ENCODE measurements at regions not wholly inside any gene's neighbourhood (a gene's known extent, or its start where the extent isn't known, plus 50 kb on each side); places are given as distances from the start of the nearest gene placed in this dataset.
"Not testable (repeated sequence)": the region's sequence is repeated elsewhere in the genome, so short reads cannot be mapped to it uniquely, and the experiment has no call there.

- no peak for DNase-seq (ENCODE audit: low read depth in 2 of 2)
Observed at GRCh38 chr20:48381353-48382120, 446.3 kb downstream of the PREX1 start.

DNA sequence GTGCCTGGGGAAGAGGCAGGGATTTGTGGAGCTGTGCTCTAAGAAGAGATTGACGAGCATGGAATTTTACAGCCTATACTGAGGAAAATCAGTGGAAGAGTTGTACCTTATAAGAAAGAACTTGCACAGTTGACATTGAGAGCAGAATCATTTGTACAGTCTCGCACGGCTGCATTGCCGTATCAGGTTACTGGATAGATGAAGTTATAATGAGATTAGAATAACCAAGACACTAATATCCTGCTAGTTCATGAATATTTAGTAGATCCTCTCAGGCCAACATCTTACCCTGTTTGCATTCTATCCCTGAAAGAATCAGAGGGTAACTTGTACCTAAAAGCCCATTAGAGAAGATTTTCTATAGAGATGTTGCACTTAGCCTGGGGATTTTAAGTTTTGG lies 447.1 kb downstream of the PREX1 start:
- DNase-seq (ENCODE audit: low read depth in 2 of 2) = no peak

GRCh38 chr20:48378976-48379675 lies 448.7 kb downstream of the PREX1 start:
- no peak for DNase-seq (ENCODE audit: low read depth in 2 of 2)

GRCh38 chr20:48377940-48378339 lies 449.9 kb downstream of the PREX1 start:
- DNase-seq (ENCODE audit: low read depth in 2 of 2) = no peak

GRCh38 chr20:48375804-48376203 lies 452.0 kb downstream of the PREX1 start:
- DNase-seq (ENCODE audit: low read depth in 2 of 2) = no peak

GRCh38 chr20:48374991-48375595 lies 452.7 kb downstream of the PREX1 start:
- DNase-seq (ENCODE audit: low read depth in 2 of 2) = no peak

GRCh38 chr20:48374031-48374907 lies 453.5 kb downstream of the PREX1 start:
- DNase-seq (ENCODE audit: low read depth in 2 of 2) = not testable (repeated sequence)

GRCh38 chr20:48373555-48373934 lies 454.3 kb downstream of the PREX1 start:
- DNase-seq (ENCODE audit: low read depth in 2 of 2) = no peak

GRCh38 chr20:48372851-48373554 lies 454.8 kb downstream of the PREX1 start:
- DNase-seq (ENCODE audit: low read depth in 2 of 2) = not testable (repeated sequence)

DNA sequence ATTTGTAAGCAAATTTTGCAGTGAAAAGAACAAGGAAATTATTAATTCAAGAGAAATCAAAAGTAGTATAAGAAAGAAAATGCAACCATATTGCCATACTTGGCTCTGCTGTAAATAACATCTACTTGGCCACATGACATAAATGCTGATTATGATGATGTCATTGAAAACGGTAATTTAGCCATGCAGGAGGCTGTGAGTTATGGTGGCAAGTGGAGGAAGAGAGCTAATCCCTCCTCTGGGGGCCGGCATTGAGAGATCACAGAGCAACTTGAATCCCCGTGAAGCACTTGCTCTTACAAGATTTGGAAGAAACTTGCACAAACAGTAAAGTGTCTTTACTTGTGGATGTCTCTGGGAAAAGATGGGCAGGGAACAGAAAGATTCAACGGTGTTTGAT lies 456.6 kb downstream of the PREX1 start:
- DNase-seq (ENCODE audit: low read depth in 2 of 2) = no peak

GRCh38 chr20:48368580-48369021 lies 459.2 kb downstream of the PREX1 start:
- DNase-seq (ENCODE audit: low read depth in 2 of 2) = not testable (repeated sequence)

DNA sequence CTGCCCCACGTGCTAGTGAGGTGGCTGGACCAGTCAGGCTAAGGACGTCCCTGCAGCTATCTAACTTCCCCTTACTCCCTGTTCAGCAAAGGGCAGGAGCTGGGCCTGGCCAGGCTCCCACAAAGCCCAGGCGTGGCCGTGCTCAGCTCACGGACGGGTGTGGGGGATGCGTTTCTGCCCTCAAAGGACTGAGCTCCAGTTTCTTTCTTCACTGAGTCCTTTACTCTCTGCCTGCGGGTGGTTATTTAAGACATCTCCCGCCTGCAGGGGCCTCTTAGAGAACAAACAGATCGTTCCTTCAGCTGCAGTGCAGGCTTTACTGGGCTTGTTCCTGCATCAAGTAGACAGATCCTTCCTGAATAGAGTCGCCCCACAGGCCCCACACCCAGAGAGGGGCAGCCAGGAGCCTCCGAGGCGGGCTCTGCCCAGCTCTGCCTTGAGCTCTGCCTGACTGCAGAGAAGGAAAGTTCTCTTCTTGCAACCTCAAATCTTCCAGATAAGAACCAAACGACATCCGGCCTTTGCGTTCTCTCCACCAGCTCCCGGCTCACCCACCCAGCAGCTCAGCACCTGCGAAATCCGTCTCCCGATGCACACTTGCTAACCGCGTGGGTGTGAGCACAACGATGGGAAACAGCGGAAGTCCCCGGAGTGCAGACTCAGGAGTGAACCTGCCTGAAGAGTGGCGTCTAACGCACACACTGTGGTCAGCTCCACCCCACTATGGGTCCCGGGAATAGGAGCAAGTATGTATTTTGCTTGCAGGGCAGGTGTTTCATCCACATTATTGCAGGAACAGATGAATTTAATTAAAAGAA lies 460.0 kb downstream of the PREX1 start:
- DNase-seq (ENCODE audit: low read depth in 2 of 2) = not testable (repeated sequence)

DNA sequence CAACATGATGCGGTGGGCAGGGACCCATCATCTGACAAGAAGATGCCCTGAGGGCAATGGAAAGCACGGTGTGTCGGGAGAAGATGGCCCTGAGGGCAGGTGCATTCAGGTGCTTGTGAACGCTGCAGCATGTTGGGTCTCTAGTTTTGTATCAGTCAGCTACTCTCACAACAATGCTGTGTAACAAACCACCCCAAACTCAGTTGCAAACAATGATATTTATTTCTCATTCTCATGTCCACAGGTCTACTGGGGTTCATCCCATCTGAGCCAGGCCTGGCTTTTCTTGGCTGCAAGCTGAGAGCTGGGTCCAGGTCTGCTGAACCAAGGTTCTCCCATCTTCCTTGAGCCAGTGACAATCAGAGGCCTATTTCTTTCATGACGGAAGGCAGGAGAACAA lies 461.6 kb downstream of the PREX1 start:
- DNase-seq (ENCODE audit: low read depth in 2 of 2) = no peak

DNA sequence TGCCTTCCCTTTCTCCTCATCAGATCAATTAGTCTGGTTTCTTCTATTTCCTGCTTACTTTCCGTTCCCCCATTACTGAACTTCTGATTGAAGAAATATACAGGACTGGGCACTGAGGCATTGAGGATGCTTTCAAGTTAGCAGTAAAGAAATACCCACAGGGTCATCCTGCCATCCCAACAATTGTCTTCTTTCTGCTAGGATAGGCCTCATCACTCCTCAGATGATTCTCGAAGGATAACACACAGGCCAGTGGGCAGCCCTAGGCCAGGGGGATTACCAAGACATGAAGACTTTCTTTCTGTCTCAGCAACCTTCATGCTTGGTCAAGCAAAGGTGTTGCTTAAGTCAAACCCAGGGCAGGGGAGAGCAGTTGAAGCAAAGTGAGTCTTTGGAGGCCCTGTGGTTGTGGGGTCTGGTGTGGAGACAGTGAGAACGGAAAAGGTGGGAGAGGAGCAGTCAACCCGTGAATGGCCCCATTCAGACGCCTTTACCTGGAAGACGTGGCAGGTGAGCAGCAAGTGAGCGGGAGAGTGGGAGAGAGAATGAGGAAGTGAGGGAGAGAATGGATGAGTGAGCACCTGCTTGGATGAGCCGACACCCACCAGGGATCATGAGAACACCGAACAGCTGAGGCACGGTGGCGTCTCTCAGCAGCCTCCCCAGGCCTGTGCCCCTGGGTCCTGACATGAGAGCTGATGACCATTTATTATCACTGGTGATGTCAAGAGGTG lies 462.9 kb downstream of the PREX1 start:
- no peak for DNase-seq (ENCODE audit: low read depth in 2 of 2)

GRCh38 chr20:48364055-48364454 lies 463.7 kb downstream of the PREX1 start:
- DNase-seq (ENCODE audit: low read depth in 2 of 2) = no peak

GRCh38 chr20:48360342-48360975 lies 467.3 kb downstream of the PREX1 start:
- no peak for DNase-seq (ENCODE audit: low read depth in 2 of 2)

GRCh38 chr20:48359692-48360341 lies 468.0 kb downstream of the PREX1 start:
- DNase-seq (ENCODE audit: low read depth in 2 of 2) = no peak

DNA sequence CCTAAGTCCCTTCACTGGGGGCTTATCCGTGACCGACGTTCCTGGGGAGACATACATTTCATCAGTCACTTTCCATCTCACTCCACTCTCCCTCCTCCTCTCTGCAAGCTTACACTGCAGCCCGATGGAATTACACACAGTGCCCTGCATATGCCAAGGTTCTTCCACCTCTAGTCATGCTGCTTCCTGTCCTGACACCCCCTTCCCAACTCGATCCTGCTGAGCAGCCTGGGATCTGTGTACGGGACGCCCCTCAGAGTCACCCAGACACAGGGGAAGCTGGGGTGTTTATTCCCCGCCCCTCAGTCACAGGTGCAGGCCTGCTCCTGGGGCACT lies 468.8 kb downstream of the PREX1 start:
- not testable (repeated sequence) for DNase-seq (ENCODE audit: low read depth in 2 of 2)

All from activated CD4-positive, alpha-beta T cell treated with anti-CD3 and anti-CD28 coated beads for 24 hours (primary cell).